Panc1 (cell line): ENCODE measurements at regions not wholly inside any gene's neighbourhood (a gene's known extent, or its start where the extent isn't known, plus 50 kb on each side); places are given as distances from the start of the nearest gene placed in this dataset.

Experiments
- POLR2AphosphoS5 ChIP-seq: IDR thresholded peaks from 2 replicates; pipeline ENCODE4 v1.6.1; 2012; ENCODE audit warnings: mild to moderate bottlenecking, low read depth, low read length, moderate library complexity
- SIN3A ChIP-seq: IDR thresholded peaks from 2 replicates; pipeline ENCODE4 v1.6.1; 2012; ENCODE audit warnings: low read depth, mild to moderate bottlenecking, low read length, moderate library complexity, borderline replicate concordance; ENCODE audit not compliant: insufficient read depth
- TCF7L2 ChIP-seq: IDR thresholded peaks from 2 replicates; pipeline ENCODE4 v1.6.1; 2011; ENCODE audit warnings: mild to moderate bottlenecking, low read depth, low read length, inconsistent platforms
- TF ChIP-seq, protein P1 (sequence below): fragments of 450-650 bp; IDR thresholded peaks from 2 replicates; pipeline ENCODE4 v1.5.1; 2017; ENCODE audit warnings: mild to moderate bottlenecking

DNA sequence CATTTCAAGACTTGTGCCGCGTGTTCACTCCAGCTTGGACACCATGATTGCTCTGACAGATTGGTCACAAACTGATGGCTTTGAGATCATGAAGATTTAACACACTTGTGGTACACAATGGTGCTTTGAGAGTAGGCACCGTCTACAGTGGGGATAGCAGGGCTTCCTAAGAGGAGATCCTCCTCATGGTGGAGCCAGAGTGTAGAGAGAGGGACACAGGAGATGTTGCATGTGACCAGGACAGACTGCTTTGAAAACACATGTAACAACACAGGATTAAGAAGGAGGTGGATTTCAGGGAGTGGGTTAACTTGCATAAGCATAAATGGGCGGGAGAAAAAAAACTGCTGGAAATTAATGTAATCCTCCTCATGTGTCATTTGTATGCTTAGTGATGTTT lies 95.7 kb upstream of the LINC00305 start:
- TF ChIP-seq, protein P1, sequence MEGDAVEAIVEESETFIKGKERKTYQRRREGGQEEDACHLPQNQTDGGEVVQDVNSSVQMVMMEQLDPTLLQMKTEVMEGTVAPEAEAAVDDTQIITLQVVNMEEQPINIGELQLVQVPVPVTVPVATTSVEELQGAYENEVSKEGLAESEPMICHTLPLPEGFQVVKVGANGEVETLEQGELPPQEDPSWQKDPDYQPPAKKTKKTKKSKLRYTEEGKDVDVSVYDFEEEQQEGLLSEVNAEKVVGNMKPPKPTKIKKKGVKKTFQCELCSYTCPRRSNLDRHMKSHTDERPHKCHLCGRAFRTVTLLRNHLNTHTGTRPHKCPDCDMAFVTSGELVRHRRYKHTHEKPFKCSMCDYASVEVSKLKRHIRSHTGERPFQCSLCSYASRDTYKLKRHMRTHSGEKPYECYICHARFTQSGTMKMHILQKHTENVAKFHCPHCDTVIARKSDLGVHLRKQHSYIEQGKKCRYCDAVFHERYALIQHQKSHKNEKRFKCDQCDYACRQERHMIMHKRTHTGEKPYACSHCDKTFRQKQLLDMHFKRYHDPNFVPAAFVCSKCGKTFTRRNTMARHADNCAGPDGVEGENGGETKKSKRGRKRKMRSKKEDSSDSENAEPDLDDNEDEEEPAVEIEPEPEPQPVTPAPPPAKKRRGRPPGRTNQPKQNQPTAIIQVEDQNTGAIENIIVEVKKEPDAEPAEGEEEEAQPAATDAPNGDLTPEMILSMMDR: no peak
- TF ChIP-seq POLR2AphosphoS5 (no peak), TCF7L2 (no peak), SIN3A (no peak)
